ENCODE measurements at regions not wholly inside any gene's neighbourhood (a gene's known extent, or its start where the extent isn't known, plus 50 kb on each side); places are given as distances from the start of the nearest gene placed in this dataset.

- TF ChIP-seq CTCF (IDR thresholded peaks at IDR 0.05) (no peak), POLR2A (IDR thresholded peaks at IDR 0.05) (no peak), POLR2AphosphoS5 (IDR thresholded peaks at IDR 0.05) (no peak)
Measured at GRCh38 chr4:128502818-128503527, 215.4 kb upstream of the PGRMC2 start.
